Transverse colon (tissue), 4 donors: ENCODE measurements at regions not wholly inside any gene's neighbourhood (a gene's known extent, or its start where the extent isn't known, plus 50 kb on each side); places are given as distances from the start of the nearest gene placed in this dataset.

Experiments
- DNase-seq: peaks from one replicate; pipeline ENCODE4 v3.0.0-alpha.2; 2019
- H3K27ac ChIP-seq, 4 donors: fragments of 200-600 bp; sonication (generic); 2 replicates each; pipeline ENCODE4 v1.5.1; 2016 to 2018; ENCODE audit warnings: inconsistent platforms in 4 of 4
- H3K27me3 ChIP-seq: fragments of 200-600 bp; sonication (generic); 2 replicates; pipeline ENCODE4 v1.5.1; 2017; ENCODE audit warnings: inconsistent platforms
- H3K36me3 ChIP-seq, 4 donors: fragments of 200-600 bp; sonication (generic); 2 replicates each; pipeline ENCODE4 v1.5.1; 2017 to 2019; ENCODE audit warnings: inconsistent platforms in 4 of 4
- H3K4me1 ChIP-seq, 4 donors: fragments of 200-600 bp; sonication (generic); 2 replicates each; pipeline ENCODE4 v1.5.1; 2017 to 2020; ENCODE audit warnings: inconsistent platforms in 4 of 4
- H3K4me3 ChIP-seq, 4 donors: fragments of 200-600 bp; sonication (generic); 1 replicate in 1 of 4; 2 replicates in 3 of 4; pipeline versions ENCODE4 v1.5.1 to v1.6.1; 2017 to 2019; ENCODE audit warnings: inconsistent platforms in 4 of 4
- H3K9me3 ChIP-seq, 2 donors: fragments of 200-600 bp; sonication (generic); 2 replicates each; pipeline ENCODE4 v1.5.1; 2017 to 2019; ENCODE audit warnings: inconsistent platforms in 2 of 2
- CTCF ChIP-seq, 5 experiments: fragments of 200-600 bp in 3 of 5; fragments of 450-650 bp in 2 of 5; sonication (generic) in 3 of 5; IDR thresholded peaks; 1 replicate in 2 of 5; 2 replicates in 3 of 5; pipeline ENCODE4 v1.5.1; 2016 to 2017; ENCODE audit warnings: antibody characterized with exemption in 5 of 5, inconsistent platforms in 3 of 5, mild to moderate bottlenecking in 2 of 5, moderate library complexity in 1 of 5
- EP300 ChIP-seq: sonication (generic); formaldehyde crosslinking; IDR thresholded peaks from one replicate; pipeline ENCODE4 v1.6.1; 2017; ENCODE audit warnings: antibody characterized with exemption, low read depth
- POLR2A ChIP-seq: fragments of 450-650 bp; IDR thresholded peaks from one replicate; pipeline ENCODE4 v1.6.1; 2016; ENCODE audit warnings: antibody characterized with exemption, mild to moderate bottlenecking, moderate library complexity
- POLR2AphosphoS5 ChIP-seq, 3 donors: sonication (generic); formaldehyde crosslinking; IDR thresholded peaks; one replicate each; pipeline ENCODE4 v1.6.1; 2016; ENCODE audit warnings: antibody characterized with exemption in 3 of 3
- WGBS, 2 donors: methylation state at CpG; one replicate each; pipeline ENCODE4 v1.1.5; 2018; ENCODE audit warnings: low coverage in 1 of 2; 5-methylcytosine and 5-hydroxymethylcytosine counted together
- in situ Hi-C, 4 donors: fragments of 200-750 bp; cut with MboI; loops; one replicate each; pipeline versions ENCODE4 v1.15.0 to v1.15.1; 2017; ENCODE audit warnings: low sequenced_read_pairs in 3 of 4, low pct_ligation_motif_present in 1 of 4, low pct_unique_long_range_greater_than_20kb in 1 of 4
- intact Hi-C: fragments of 100-400 bp; cut with DNase I; formaldehyde crosslinking; loops from one replicate; pipeline ENCODE4 v1.15.1; 2023; ENCODE audit warnings: low total_unique reads

- TF ChIP-seq POLR2A (no peak), POLR2AphosphoS5 (IDR thresholded peaks at IDR 0.05) (no peak), CTCF (IDR thresholded peaks at IDR 0.05) (no peak), EP300 (no peak)
- H3K4me3 ChIP-seq, result no peak overlapping the region
- WGBS, 2 donors, result 62 to 68% methylated on average over 2 of the region's 2 CpGs
- peaks cover 0 to 8% (median 0%) of the 10 kb centered on the region in 4 donors for H3K4me1 ChIP-seq
- H3K36me3 ChIP-seq, result no peaks in the 10 kb centered on the region
- no peaks in the 10 kb centered on the region for H3K27me3 ChIP-seq
- in situ Hi-C loops, result no loop called here
- DNase-seq, result no peak
- intact Hi-C loops, result no loop called here
- H3K9me3 ChIP-seq, result no peaks in the 10 kb centered on the region
- H3K27ac ChIP-seq, result no peak overlapping the region
Observed at GRCh38 chr3:101124125-101124524, 130.9 kb upstream of the ABI3BP start.

- in situ Hi-C loops (no loop called here), intact Hi-C loops (no loop called here)
- 34 to 49% methylated on average over 2 of the region's 2 CpGs for WGBS, 2 donors
- Histone ChIP-seq H3K27ac (no peak overlapping the region), H3K4me1 (peaks cover 0 to 8% (median 0%) of the 10 kb centered on the region in 4 donors), H3K27me3 (no peaks in the 10 kb centered on the region), H3K4me3 (no peak overlapping the region), H3K9me3 (no peaks in the 10 kb centered on the region), H3K36me3 (no peaks in the 10 kb centered on the region)
- TF ChIP-seq EP300 (no peak), POLR2A (no peak), POLR2AphosphoS5 (IDR thresholded peaks at IDR 0.05) (no peak)
- DNase-seq, result no peak
Observed at GRCh38 chr3:101123081-101123480, 129.9 kb upstream of the ABI3BP start.

GRCh38 chr3:101122681-101123080, 129.5 kb upstream of the ABI3BP start:
- no peaks in the 10 kb centered on the region for H3K36me3 ChIP-seq
- 36 to 67% methylated on average over 1 to 2 of the region's 2 CpGs for WGBS, 2 donors
- H3K27ac ChIP-seq, result no peak overlapping the region
- in situ Hi-C loops (no loop called here), intact Hi-C loops (no loop called here)
- DNase-seq, result no peak
- no peak overlapping the region for H3K4me3 ChIP-seq
- no peaks in the 10 kb centered on the region for H3K9me3 ChIP-seq
- H3K4me1 ChIP-seq, result peaks cover 0 to 8% (median 0%) of the 10 kb centered on the region in 4 donors
- H3K27me3 ChIP-seq, result no peaks in the 10 kb centered on the region
- TF ChIP-seq POLR2A (no peak), POLR2AphosphoS5 (IDR thresholded peaks at IDR 0.05) (no peak)

- in situ Hi-C loops, result no loop called here
Observed at GRCh38 chr3:101120039-101120438, 126.8 kb upstream of the ABI3BP start.

GRCh38 chr3:101119535-101119934, 126.3 kb upstream of the ABI3BP start:
- peaks cover 0 to 8% (median 0%) of the 10 kb centered on the region in 4 donors for H3K4me1 ChIP-seq
- H3K9me3 ChIP-seq, result no peaks in the 10 kb centered on the region
- H3K4me3 ChIP-seq, result no peak overlapping the region
- no peak overlapping the region for H3K27ac ChIP-seq
- no peaks in the 10 kb centered on the region for H3K36me3 ChIP-seq
- in situ Hi-C loops, result no loop called here
- DNase-seq, result no peak
- no peaks in the 10 kb centered on the region for H3K27me3 ChIP-seq
- 69 to 80% methylated on average over 3 of the region's 3 CpGs for WGBS, 2 donors
- intact Hi-C loops, result no loop called here
- no peak for TF ChIP-seq EP300
- no peak for TF ChIP-seq CTCF (IDR thresholded peaks at IDR 0.05)
- no peak for TF ChIP-seq POLR2AphosphoS5 (IDR thresholded peaks at IDR 0.05)
- TF ChIP-seq POLR2A, result no peak

More at GRCh38 chr3:101120039-101120438, 126.8 kb upstream of the ABI3BP start:
- 83% methylated on average over 2 of the region's 2 CpGs for WGBS, 2 donors
- TF ChIP-seq CTCF (IDR thresholded peaks at IDR 0.05), result no peak
- TF ChIP-seq POLR2A, result no peak
- no peak for TF ChIP-seq EP300
- DNase-seq, result no peak
- Histone ChIP-seq H3K36me3 (no peaks in the 10 kb centered on the region), H3K4me3 (no peak overlapping the region), H3K27ac (no peak overlapping the region), H3K27me3 (no peaks in the 10 kb centered on the region), H3K4me1 (peaks cover 0 to 8% (median 0%) of the 10 kb centered on the region in 4 donors), H3K9me3 (no peaks in the 10 kb centered on the region)
- intact Hi-C loops, result no loop called here
